HEK293 (cell line): ENCODE measurements at regions not wholly inside any gene's neighbourhood (a gene's known extent, or its start where the extent isn't known, plus 50 kb on each side); places are given as distances from the start of the nearest gene placed in this dataset.
A peak's percentile ranks its signal among the peaks of the same experiment; 100 is the strongest.

Source experiments
- CTCF ChIA-PET: fragments of 350-600 bp; formaldehyde crosslinking; extraction: SDS; loops from one replicate; lab custom pipeline; 2021; ENCODE audit warnings: antibody characterized with exemption; lab: Yijun Ruan, JAX
- POLR2A ChIA-PET: fragments of 300-600 bp; formaldehyde crosslinking; extraction: SDS; loops from one replicate; lab custom pipeline; 2020; ENCODE audit warnings: antibody characterized with exemption, inconsistent platforms; lab: Yijun Ruan, JAX
- H3K27ac ChIP-seq: fragments of 200-500 bp; sonication (Bioruptor generic); 2 replicates; pipeline ENCODE4 v1.5.1; 2014; ENCODE audit warnings: low read depth, low read length, control low read depth, inconsistent platforms; ENCODE audit errors: extremely low read depth
- H3K36me3 ChIP-seq, 2 experiments: fragments of 200-500 bp in 1 of 2; sonication (Bioruptor generic) in 1 of 2; 1 replicate in 1 of 2; 2 replicates in 1 of 2; pipeline ENCODE4 v1.5.1; 2014 to 2017; ENCODE audit warnings: inconsistent platforms in 2 of 2, low read length in 2 of 2; ENCODE audit not compliant: control insufficient read depth in 2 of 2, insufficient read depth in 1 of 2
- H3K4me1 ChIP-seq: fragments of 200-500 bp; sonication (Bioruptor generic); 2 replicates; pipeline ENCODE4 v1.5.1; 2014; ENCODE audit warnings: mild to moderate bottlenecking, low read length, inconsistent platforms; ENCODE audit not compliant: control insufficient read depth, insufficient read depth
- H3K4me3 ChIP-seq: 2 replicates; pipeline ENCODE4 v1.5.1; 2011; ENCODE audit warnings: low read depth, mild to moderate bottlenecking, control low read depth, low read length, moderate library complexity
- H3K9me3 ChIP-seq: fragments of 200-500 bp; sonication (Bioruptor generic); 2 replicates; pipeline ENCODE4 v1.5.1; 2014; ENCODE audit warnings: low read depth, low read length, inconsistent platforms; ENCODE audit not compliant: control insufficient read depth, insufficient read depth
- FEZF1 ChIP-seq: fragments of 450-650 bp; formaldehyde crosslinking; IDR thresholded peaks from 2 replicates; pipeline ENCODE4 v1.5.1; 2016; ENCODE audit warnings: missing biosample characterization, missing genetic modification characterization
- HOXC10 ChIP-seq: sonication (generic); formaldehyde crosslinking; IDR thresholded peaks from 2 replicates; pipeline ENCODE4 v1.8.1; 2023; ENCODE audit warnings: mild to moderate bottlenecking, missing genetic modification reagents
- KLF7 ChIP-seq: fragments of 450-650 bp; formaldehyde crosslinking; IDR thresholded peaks from 2 replicates; pipeline ENCODE4 v1.5.1; 2016; ENCODE audit warnings: missing biosample characterization, missing genetic modification characterization, borderline replicate concordance
- MEIS1 ChIP-seq: sonication (generic); formaldehyde crosslinking; IDR thresholded peaks from 2 replicates; pipeline ENCODE4 v1.8.1; 2022; ENCODE audit warnings: missing genetic modification reagents, mild to moderate bottlenecking, borderline replicate concordance
- PRDM6 ChIP-seq: fragments of 450-650 bp; formaldehyde crosslinking; IDR thresholded peaks from 2 replicates; pipeline ENCODE4 v1.5.1; 2017; ENCODE audit warnings: missing biosample characterization, missing genetic modification characterization
- RBAK ChIP-seq: fragments of 450-650 bp; formaldehyde crosslinking; IDR thresholded peaks from 2 replicates; pipeline ENCODE4 v1.5.1; 2016; ENCODE audit warnings: missing biosample characterization, missing genetic modification characterization
- TRIM28 ChIP-seq: IDR thresholded peaks from 2 replicates; pipeline ENCODE4 v1.6.1; 2011; ENCODE audit warnings: low read length, control low read depth, borderline replicate concordance
- ZBTB10 ChIP-seq: fragments of 450-650 bp; formaldehyde crosslinking; IDR thresholded peaks from 2 replicates; pipeline ENCODE4 v1.5.1; 2016; ENCODE audit warnings: missing biosample characterization, missing genetic modification characterization
- ZBTB26 ChIP-seq: fragments of 450-650 bp; formaldehyde crosslinking; optimal IDR thresholded peaks from 2 replicates; pipeline ENCODE3; 2016; ENCODE audit warnings: missing biosample characterization, mild to moderate bottlenecking, missing genetic modification characterization
- ZFP37 ChIP-seq: fragments of 450-650 bp; formaldehyde crosslinking; IDR thresholded peaks from 2 replicates; pipeline ENCODE4 v1.5.1; 2016; ENCODE audit warnings: missing biosample characterization, missing genetic modification characterization
- ZNF174 ChIP-seq: fragments of 450-650 bp; formaldehyde crosslinking; IDR thresholded peaks from 2 replicates; pipeline ENCODE4 v1.5.0; 2017; ENCODE audit warnings: missing biosample characterization, mild to moderate bottlenecking, missing genetic modification characterization
- ZNF184 ChIP-seq: fragments of 450-650 bp; IDR thresholded peaks from 2 replicates; pipeline ENCODE4 v1.5.1; 2018; ENCODE audit warnings: missing biosample characterization, mild to moderate bottlenecking, missing genetic modification characterization
- ZNF202 ChIP-seq: fragments of 450-650 bp; formaldehyde crosslinking; IDR thresholded peaks from 2 replicates; pipeline ENCODE4 v1.5.1; 2016; ENCODE audit warnings: missing biosample characterization, missing genetic modification characterization, borderline replicate concordance
- ZNF292 ChIP-seq: fragments of 450-650 bp; formaldehyde crosslinking; IDR thresholded peaks from 2 replicates; pipeline ENCODE4 v1.5.1; 2016; ENCODE audit warnings: low read depth, missing biosample characterization, missing genetic modification characterization, borderline replicate concordance
- ZNF302 ChIP-seq: fragments of 450-650 bp; formaldehyde crosslinking; IDR thresholded peaks from 2 replicates; pipeline ENCODE4 v1.5.1; 2016; ENCODE audit warnings: missing biosample characterization, missing genetic modification characterization, low read depth
- ZNF350 ChIP-seq: fragments of 450-650 bp; formaldehyde crosslinking; IDR thresholded peaks from 2 replicates; pipeline ENCODE4 v1.5.0; 2017; ENCODE audit warnings: missing biosample characterization, mild to moderate bottlenecking, missing genetic modification characterization
- ZNF585B ChIP-seq: fragments of 450-650 bp; formaldehyde crosslinking; IDR thresholded peaks from 2 replicates; pipeline ENCODE4 v1.5.1; 2016; ENCODE audit warnings: missing biosample characterization, missing genetic modification characterization
- ZNF621 ChIP-seq: fragments of 450-650 bp; formaldehyde crosslinking; IDR thresholded peaks from 2 replicates; pipeline ENCODE4 v1.5.1; 2017; ENCODE audit warnings: missing biosample characterization, missing genetic modification characterization
- ZNF670 ChIP-seq: fragments of 450-650 bp; formaldehyde crosslinking; IDR thresholded peaks from 2 replicates; pipeline ENCODE4 v1.5.1; 2016; ENCODE audit warnings: missing biosample characterization, missing genetic modification characterization, low read depth
- ZNF747 ChIP-seq: fragments of 450-650 bp; formaldehyde crosslinking; IDR thresholded peaks from 2 replicates; pipeline ENCODE4 v1.5.1; 2016; ENCODE audit warnings: missing biosample characterization, missing genetic modification characterization
- ZNF776 ChIP-seq: fragments of 450-650 bp; formaldehyde crosslinking; IDR thresholded peaks from 2 replicates; pipeline ENCODE4 v1.5.0; 2017; ENCODE audit warnings: missing biosample characterization, missing genetic modification characterization, borderline replicate concordance
- ZSCAN4 ChIP-seq: fragments of 450-650 bp; formaldehyde crosslinking; IDR thresholded peaks from 2 replicates; pipeline ENCODE4 v1.5.1; 2017; ENCODE audit warnings: missing biosample characterization, missing genetic modification characterization

GRCh38 chr15:38745126-38745525, 180.5 kb upstream of the RASGRP1 start:
- no peaks in the 10 kb centered on the region for H3K36me3 ChIP-seq
- TF ChIP-seq ZNF670 (tag by site-specific recombination) (no peak), ZNF292 (tag by site-specific recombination) (no peak), HOXC10 (CRISPR knock-in tag) (no peak), RBAK (tag by site-specific recombination) (no peak), ZNF350 (tag by site-specific recombination) (no peak), ZNF184 (tag by site-specific recombination) (no peak), ZBTB10 (no peak), ZSCAN4 (tag by site-specific recombination) (no peak), ZNF776 (tag by site-specific recombination) (no peak), KLF7 (tag by site-specific recombination) (no peak), ZFP37 (tag by site-specific recombination) (no peak), ZNF621 (tag by site-specific recombination) (no peak), ZNF747 (tag by site-specific recombination) (no peak), ZBTB26 (tag by site-specific recombination) (no peak), TRIM28 (no peak), FEZF1 (tag by site-specific recombination) (no peak), MEIS1 (CRISPR knock-in tag) (no peak), PRDM6 (tag by site-specific recombination) (no peak), ZNF174 (no peak)
- POLR2A ChIA-PET: no interaction called here
- CTCF ChIA-PET: no interaction called here
- no peak overlapping the region for H3K27ac ChIP-seq
- no peaks in the 10 kb centered on the region for H3K9me3 ChIP-seq
- no peaks in the 10 kb centered on the region for H3K4me1 ChIP-seq
- no peak overlapping the region for H3K4me3 ChIP-seq

GRCh38 chr15:38745626-38746025, 181.0 kb upstream of the RASGRP1 start:
- CTCF ChIA-PET: no interaction called here
- Histone ChIP-seq H3K4me3 (no peak overlapping the region), H3K4me1 (no peaks in the 10 kb centered on the region), H3K36me3 (no peaks in the 10 kb centered on the region), H3K27ac (no peak overlapping the region), H3K9me3 (no peaks in the 10 kb centered on the region)
- TF ChIP-seq ZNF585B (tag by site-specific recombination) (peak; percentile 17; the same call in 1 of the 2 replicates), ZNF202 (no peak), ZNF302 (tag by site-specific recombination) (no peak), ZBTB26 (tag by site-specific recombination) (no peak)
- POLR2A ChIA-PET: no interaction called here
